Neural cell (in vitro differentiated cells): ENCODE measurements at regions not wholly inside any gene's neighbourhood (a gene's known extent, or its start where the extent isn't known, plus 50 kb on each side); places are given as distances from the start of the nearest gene placed in this dataset.

Experiments
- H2AFZ ChIP-seq: fragments of 200-600, 300-800 bp; sonication (generic), shearing (Covaris generic); 2 replicates; pipeline ENCODE4 v1.6.0; 2014; ENCODE audit warnings: low read depth, mild to moderate bottlenecking, antibody characterized with exemption, low read length, moderate library complexity
- H3F3A ChIP-seq: fragments of 200-600 bp; shearing (Covaris generic); 2 replicates; pipeline ENCODE4 v1.6.1; 2016; ENCODE audit warnings: mild to moderate bottlenecking, moderate library complexity, mixed read lengths, antibody characterized with exemption, low read length; ENCODE audit not compliant: insufficient read depth, poor library complexity, severe bottlenecking
- H3K27ac ChIP-seq: fragments of 200-600, 300-800 bp; sonication (generic), shearing (Covaris generic); 2 replicates; pipeline ENCODE4 v1.5.1; 2014; ENCODE audit warnings: mild to moderate bottlenecking, low read length, moderate library complexity
- H3K27me3 ChIP-seq: fragments of 300-800, 200-600 bp; sonication (generic), shearing (Covaris generic); 2 replicates; pipeline ENCODE4 v1.6.0; 2014; ENCODE audit warnings: mild to moderate bottlenecking, low read depth, low read length, moderate library complexity; ENCODE audit not compliant: insufficient read depth
- H3K36me3 ChIP-seq: fragments of 300-800, 200-600 bp; sonication (generic), shearing (Covaris generic); 2 replicates; pipeline ENCODE4 v1.5.1; 2014; ENCODE audit warnings: mild to moderate bottlenecking, antibody characterized with exemption, low read length, moderate library complexity; ENCODE audit not compliant: insufficient read depth
- H3K4me2 ChIP-seq: fragments of 300-800, 200-600 bp; sonication (generic), shearing (Covaris generic); 2 replicates; pipeline ENCODE4 v1.6.0; 2014; ENCODE audit warnings: mild to moderate bottlenecking, low read length
- H3K4me3 ChIP-seq: fragments of 300-800, 200-600 bp; sonication (generic), shearing (Covaris generic); 2 replicates; pipeline ENCODE4 v1.5.1; 2014; ENCODE audit warnings: mild to moderate bottlenecking, low read length, moderate library complexity
- H3K79me2 ChIP-seq: fragments of 200-600 bp; shearing (Covaris generic); replicated peaks from 2 replicates; pipeline ENCODE4 v1.6.0; 2014; ENCODE audit warnings: mild to moderate bottlenecking, low read length, moderate library complexity; ENCODE audit not compliant: insufficient read depth
- H3K9ac ChIP-seq: fragments of 300-800, 200-600 bp; sonication (generic), shearing (Covaris generic); 2 replicates; pipeline ENCODE4 v1.6.1; 2016; ENCODE audit warnings: mild to moderate bottlenecking, low read length, mixed read lengths
- H3K9me2 ChIP-seq: fragments of 200-600 bp; shearing (Covaris generic); 2 replicates; pipeline ENCODE4 v1.6.1; 2016; ENCODE audit warnings: mild to moderate bottlenecking, low read length, mixed read lengths; ENCODE audit not compliant: insufficient read depth
- H3K9me3 ChIP-seq: fragments of 200-600, 300-800 bp; sonication (generic), shearing (Covaris generic); 2 replicates; pipeline ENCODE4 v1.6.1; 2016; ENCODE audit warnings: mild to moderate bottlenecking, mixed run types, low read length, moderate library complexity, mixed read lengths
- H4K20me1 ChIP-seq: fragments of 200-600 bp; shearing (Covaris generic); 2 replicates; pipeline ENCODE4 v1.6.1; 2016; ENCODE audit warnings: mild to moderate bottlenecking, mixed run types; ENCODE audit not compliant: insufficient read depth
- CTCF ChIP-seq: fragments of 450-650 bp; IDR thresholded peaks from 2 replicates; pipeline ENCODE4 v1.5.1; 2014; ENCODE audit warnings: antibody characterized with exemption, mild to moderate bottlenecking, moderate library complexity; ENCODE audit not compliant: poor library complexity, severe bottlenecking
- EP300 ChIP-seq: fragments of 450-650 bp; conservative IDR thresholded peaks from 2 replicates; pipeline ENCODE4 v1.6.1; 2014; ENCODE audit warnings: antibody characterized with exemption, mild to moderate bottlenecking, moderate library complexity; ENCODE audit not compliant: poor library complexity, severe bottlenecking
- EZH2 ChIP-seq: fragments of 200-600, 300-800 bp; shearing (Covaris generic), sonication (generic); IDR thresholded peaks from 2 replicates; pipeline ENCODE4 v1.6.1; 2014; ENCODE audit warnings: antibody characterized with exemption, low read length, borderline replicate concordance, mild to moderate bottlenecking; ENCODE audit not compliant: insufficient read depth, poor library complexity, severe bottlenecking
- MXI1 ChIP-seq: fragments of 450-650 bp; conservative IDR thresholded peaks from 2 replicates; pipeline ENCODE4 v1.6.1; 2014; ENCODE audit warnings: antibody characterized with exemption, mild to moderate bottlenecking; ENCODE audit not compliant: poor library complexity, severe bottlenecking
- POLR2AphosphoS5 ChIP-seq: IDR thresholded peaks from 2 replicates; pipeline ENCODE4 v1.6.1; 2012
- RAD21 ChIP-seq: fragments of 450-650 bp; conservative IDR thresholded peaks from 2 replicates; pipeline ENCODE4 v1.6.1; 2014; ENCODE audit warnings: antibody characterized with exemption, mild to moderate bottlenecking, moderate library complexity
- REST ChIP-seq: IDR thresholded peaks from 2 replicates; pipeline ENCODE4 v1.6.1; 2012; ENCODE audit warnings: borderline replicate concordance
- SMC3 ChIP-seq: fragments of 450-650 bp; conservative IDR thresholded peaks from 2 replicates; pipeline ENCODE4 v1.6.1; 2014; ENCODE audit warnings: antibody characterized with exemption, mild to moderate bottlenecking, moderate library complexity; ENCODE audit not compliant: poor library complexity
- TAF1 ChIP-seq: IDR thresholded peaks from 2 replicates; pipeline ENCODE4 v1.6.1; 2012; ENCODE audit warnings: low read depth

- Histone ChIP-seq H3K9ac (no peak overlapping the region), H3K27ac (no peak overlapping the region), H3K36me3 (no peaks in the 10 kb centered on the region), H3K4me3 (no peak overlapping the region), H3K9me2 (no peaks in the 10 kb centered on the region), H3K4me2 (no peak overlapping the region), H3F3A (no peaks in the 10 kb centered on the region), H2AFZ (no peak overlapping the region), H3K79me2 (no peaks in the 10 kb centered on the region), H3K27me3 (no peaks in the 10 kb centered on the region), H3K9me3 (no peaks in the 10 kb centered on the region), H4K20me1 (no peaks in the 10 kb centered on the region)
- TF ChIP-seq RAD21, result no peak
- no peak for TF ChIP-seq EP300
- TF ChIP-seq SMC3, result no peak
- no peak for TF ChIP-seq CTCF
- TF ChIP-seq EZH2, result no peak
- no peak for TF ChIP-seq TAF1
- TF ChIP-seq MXI1, result no peak
- no peak for TF ChIP-seq REST
- no peak for TF ChIP-seq POLR2AphosphoS5
Observed at GRCh38 chr6:169885131-169885530, 133.7 kb downstream of the ERMARD start.

GRCh38 chr6:169884158-169884557 lies 132.7 kb downstream of the ERMARD start:
- Histone ChIP-seq H4K20me1 (no peaks in the 10 kb centered on the region), H3K4me2 (no peak overlapping the region), H3K79me2 (no peaks in the 10 kb centered on the region), H3K9ac (no peak overlapping the region), H2AFZ (no peak overlapping the region), H3K4me3 (no peak overlapping the region), H3K9me2 (no peaks in the 10 kb centered on the region), H3K36me3 (no peaks in the 10 kb centered on the region), H3K27me3 (no peaks in the 10 kb centered on the region), H3K9me3 (no peaks in the 10 kb centered on the region), H3F3A (no peaks in the 10 kb centered on the region), H3K27ac (no peak overlapping the region)
- no peak for TF ChIP-seq EZH2
- no peak for TF ChIP-seq CTCF
- no peak for TF ChIP-seq RAD21
- no peak for TF ChIP-seq TAF1
- TF ChIP-seq SMC3, result no peak
- no peak for TF ChIP-seq POLR2AphosphoS5
- no peak for TF ChIP-seq REST
- no peak for TF ChIP-seq MXI1
- TF ChIP-seq EP300, result no peak
